ENCODE measurements at regions not wholly inside any gene's neighbourhood (a gene's known extent, or its start where the extent isn't known, plus 50 kb on each side); places are given as distances from the start of the nearest gene placed in this dataset.

DNA sequence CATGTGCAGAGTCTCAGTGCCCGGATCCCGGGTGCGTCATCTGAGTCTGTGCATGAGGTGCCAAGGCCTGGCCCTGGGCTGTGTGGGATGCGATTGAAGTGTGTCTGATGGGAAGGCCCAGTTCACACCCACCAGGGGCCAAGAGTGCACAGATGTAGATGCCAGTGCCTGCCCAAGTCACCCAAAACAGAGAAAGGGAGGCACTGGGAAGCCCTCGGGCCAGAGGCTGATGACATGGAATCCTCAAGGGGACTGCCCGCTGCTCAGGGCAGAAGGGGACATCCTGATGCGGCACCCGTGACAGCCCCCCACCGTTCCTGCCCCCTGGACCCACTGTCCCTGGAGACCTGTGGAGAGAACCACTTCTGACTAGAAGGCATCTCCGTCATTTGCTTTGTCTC is 72.2 kb upstream of the ZNF479 start:
- H3K4me3 Mint-ChIP-seq, result no peak overlapping the region

DNA sequence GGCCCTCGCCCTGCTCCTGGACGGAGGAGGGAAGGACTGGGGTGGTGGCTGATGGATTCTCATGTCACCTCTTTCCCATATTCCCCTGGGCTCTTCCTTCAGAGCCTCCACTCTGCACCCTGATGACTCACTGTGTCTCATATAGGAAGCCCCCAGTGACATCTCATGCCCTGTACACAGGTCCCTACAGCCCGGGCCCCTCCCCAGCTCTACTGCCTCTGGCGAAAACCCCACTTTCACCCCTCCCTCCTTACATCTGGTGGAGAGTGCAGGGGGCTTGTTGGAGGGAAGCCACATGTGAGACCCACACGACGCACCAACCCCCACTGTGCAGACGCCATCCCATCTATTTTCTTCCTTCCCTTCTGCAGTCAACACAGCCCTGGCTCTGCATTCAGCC is 72.8 kb upstream of the ZNF479 start:
- Mint-ChIP-seq H3K36me3 (ENCODE audit: low read depth) (peaks cover 4% of the 10 kb centered on the region), H3K4me1 (no peaks in the 10 kb centered on the region), H3K27ac (no peak overlapping the region), H3K27me3 (ENCODE audit: low read depth) (no peaks in the 10 kb centered on the region), H3K9me3 (peaks cover 45% of the 10 kb centered on the region), H3K4me3 (no peak overlapping the region)
- TF ChIP-seq, protein P1, sequence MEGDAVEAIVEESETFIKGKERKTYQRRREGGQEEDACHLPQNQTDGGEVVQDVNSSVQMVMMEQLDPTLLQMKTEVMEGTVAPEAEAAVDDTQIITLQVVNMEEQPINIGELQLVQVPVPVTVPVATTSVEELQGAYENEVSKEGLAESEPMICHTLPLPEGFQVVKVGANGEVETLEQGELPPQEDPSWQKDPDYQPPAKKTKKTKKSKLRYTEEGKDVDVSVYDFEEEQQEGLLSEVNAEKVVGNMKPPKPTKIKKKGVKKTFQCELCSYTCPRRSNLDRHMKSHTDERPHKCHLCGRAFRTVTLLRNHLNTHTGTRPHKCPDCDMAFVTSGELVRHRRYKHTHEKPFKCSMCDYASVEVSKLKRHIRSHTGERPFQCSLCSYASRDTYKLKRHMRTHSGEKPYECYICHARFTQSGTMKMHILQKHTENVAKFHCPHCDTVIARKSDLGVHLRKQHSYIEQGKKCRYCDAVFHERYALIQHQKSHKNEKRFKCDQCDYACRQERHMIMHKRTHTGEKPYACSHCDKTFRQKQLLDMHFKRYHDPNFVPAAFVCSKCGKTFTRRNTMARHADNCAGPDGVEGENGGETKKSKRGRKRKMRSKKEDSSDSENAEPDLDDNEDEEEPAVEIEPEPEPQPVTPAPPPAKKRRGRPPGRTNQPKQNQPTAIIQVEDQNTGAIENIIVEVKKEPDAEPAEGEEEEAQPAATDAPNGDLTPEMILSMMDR (IDR thresholded peaks at IDR 0.05; ENCODE audit: unreplicated experiment in 3 of 3), result no peak

More for the DNA sequence above, 72.2 kb upstream of the ZNF479 start:
- Mint-ChIP-seq H3K9me3 (peaks cover 42% of the 10 kb centered on the region), H3K4me1 (no peaks in the 10 kb centered on the region), H3K27ac (no peak overlapping the region), H3K36me3 (ENCODE audit: low read depth) (peaks cover 4% of the 10 kb centered on the region), H3K27me3 (ENCODE audit: low read depth) (no peaks in the 10 kb centered on the region)
- TF ChIP-seq, protein P1 (IDR thresholded peaks at IDR 0.05; ENCODE audit: unreplicated experiment in 3 of 3), result no peak

DNA sequence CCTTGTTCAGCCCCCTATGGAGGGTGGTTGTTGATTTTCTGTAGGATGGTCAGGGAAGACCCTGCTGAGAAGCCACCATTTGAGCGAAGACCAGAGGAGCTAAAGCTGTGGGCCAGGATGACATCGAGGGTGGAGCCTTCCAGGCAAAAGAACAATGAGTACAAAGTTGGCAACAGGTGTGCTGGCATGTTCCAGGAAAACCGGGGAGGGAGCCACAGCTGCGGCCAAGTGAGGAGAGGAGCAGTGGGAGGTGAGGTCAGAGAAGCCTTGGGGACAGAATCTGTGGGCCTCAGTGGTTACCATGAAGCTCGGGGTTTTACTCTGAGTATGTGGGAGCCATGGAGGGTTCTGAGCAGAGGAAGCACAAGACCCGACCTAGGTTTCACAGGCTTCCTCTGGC is 75.6 kb upstream of the ZNF479 start:
- Mint-ChIP-seq H3K4me3 (no peak overlapping the region), H3K4me1 (no peaks in the 10 kb centered on the region), H3K36me3 (ENCODE audit: low read depth) (no peaks in the 10 kb centered on the region), H3K9me3 (peaks cover 44% of the 10 kb centered on the region), H3K27ac (no peak overlapping the region), H3K27me3 (ENCODE audit: low read depth) (no peaks in the 10 kb centered on the region)
- TF ChIP-seq, protein P1 (IDR thresholded peaks at IDR 0.05; ENCODE audit: unreplicated experiment in 3 of 3), result no peak

- TF ChIP-seq, protein P1 (IDR thresholded peaks at IDR 0.05; ENCODE audit: unreplicated experiment in 3 of 3), result no peak
- peaks cover 50% of the 10 kb centered on the region for H3K9me3 Mint-ChIP-seq
- H3K27ac Mint-ChIP-seq, result no peak overlapping the region
- H3K36me3 Mint-ChIP-seq (ENCODE audit: low read depth), result no peaks in the 10 kb centered on the region
- no peak overlapping the region for H3K4me3 Mint-ChIP-seq
- no peaks in the 10 kb centered on the region for H3K27me3 Mint-ChIP-seq (ENCODE audit: low read depth)
- H3K4me1 Mint-ChIP-seq, result no peaks in the 10 kb centered on the region
These were observed 78.0 kb upstream of the ZNF479 start for GRCh38 chr7:57210212-57210611.

GRCh38 chr7:57210871-57211270 is 78.6 kb upstream of the ZNF479 start:
- Mint-ChIP-seq H3K27me3 (ENCODE audit: low read depth) (peaks cover 3% of the 10 kb centered on the region), H3K9me3 (peaks cover 56% of the 10 kb centered on the region), H3K4me1 (no peaks in the 10 kb centered on the region), H3K27ac (no peak overlapping the region), H3K36me3 (ENCODE audit: low read depth) (no peaks in the 10 kb centered on the region), H3K4me3 (no peak overlapping the region)
- TF ChIP-seq, protein P1 (IDR thresholded peaks at IDR 0.05; ENCODE audit: unreplicated experiment in 3 of 3), result no peak

GRCh38 chr7:57211428-57212100 is 79.3 kb upstream of the ZNF479 start:
- no peak overlapping the region for H3K27ac Mint-ChIP-seq
- TF ChIP-seq, protein P1 (IDR thresholded peaks at IDR 0.05; ENCODE audit: unreplicated experiment in 3 of 3), result no peak
- H3K27me3 Mint-ChIP-seq (ENCODE audit: low read depth), result peaks cover 3% of the 10 kb centered on the region
- no peaks in the 10 kb centered on the region for H3K36me3 Mint-ChIP-seq (ENCODE audit: low read depth)
- H3K4me3 Mint-ChIP-seq, result no peak overlapping the region
- H3K4me1 Mint-ChIP-seq, result no peaks in the 10 kb centered on the region
- peaks cover 58% of the 10 kb centered on the region for H3K9me3 Mint-ChIP-seq

All from nephron (organoid).